CD4-positive, alpha-beta T cell treated with Interleukin-4 for 4 hours (primary cell): ENCODE measurements at regions not wholly inside any gene's neighbourhood (a gene's known extent, or its start where the extent isn't known, plus 50 kb on each side); places are given as distances from the start of the nearest gene placed in this dataset.
"Not testable (repeated sequence)": the region's sequence is repeated elsewhere in the genome, so short reads cannot be mapped to it uniquely, and the experiment has no call there.

Experiments used
- DNase-seq: peaks from one replicate; pipeline ENCODE4 v3.0.0-alpha.2; 2020

- DNase-seq, result not testable (repeated sequence)
Measured at GRCh38 chr3:153559366-153559765, 397.3 kb downstream of the RAP2B start.

- no peak for DNase-seq
Measured at GRCh38 chr3:153567011-153567410, 405.0 kb downstream of the RAP2B start.

GRCh38 chr3:153567556-153567955, 405.5 kb downstream of the RAP2B start:
- no peak for DNase-seq

GRCh38 chr3:153570481-153570880, 408.5 kb downstream of the RAP2B start:
- not testable (repeated sequence) for DNase-seq

- DNase-seq, result no peak
Measured at GRCh38 chr3:153572165-153572564, 410.1 kb downstream of the RAP2B start.

- no peak for DNase-seq
Measured at GRCh38 chr3:153572654-153573053, 410.6 kb downstream of the RAP2B start.

- no peak for DNase-seq
Measured at GRCh38 chr3:153573481-153573880, 411.5 kb downstream of the RAP2B start.

- DNase-seq, result no peak
Measured at GRCh38 chr3:153574445-153574844, 412.4 kb downstream of the RAP2B start.

GRCh38 chr3:153577059-153577736, 415.2 kb downstream of the RAP2B start:
- no peak for DNase-seq

GRCh38 chr3:153578046-153578445, 416.0 kb downstream of the RAP2B start:
- DNase-seq, result no peak

GRCh38 chr3:153590051-153590450, 428.0 kb downstream of the RAP2B start:
- DNase-seq, result no peak

- DNase-seq, result no peak
Measured at GRCh38 chr3:153591561-153592245, 429.7 kb downstream of the RAP2B start.

- DNase-seq, result peak; percentile 10
Measured at GRCh38 chr3:153595186-153595815, 433.3 kb downstream of the RAP2B start.

- DNase-seq, result no peak
Measured at GRCh38 chr3:153596401-153596800, 434.4 kb downstream of the RAP2B start.

GRCh38 chr3:153599685-153600084, 437.7 kb downstream of the RAP2B start:
- DNase-seq, result no peak

GRCh38 chr3:153600896-153601295, 438.9 kb downstream of the RAP2B start:
- DNase-seq, result no peak

- DNase-seq, result no peak
Measured at GRCh38 chr3:153601374-153601853, 439.4 kb downstream of the RAP2B start.

- no peak for DNase-seq
Measured at GRCh38 chr3:153602801-153603200, 440.8 kb downstream of the RAP2B start.

GRCh38 chr3:153614140-153614539, 452.1 kb downstream of the RAP2B start:
- DNase-seq, result no peak

GRCh38 chr3:153614563-153614962, 452.5 kb downstream of the RAP2B start:
- no peak for DNase-seq

GRCh38 chr3:153615863-153616262, 453.8 kb downstream of the RAP2B start:
- DNase-seq, result no peak

- DNase-seq, result no peak
Measured at GRCh38 chr3:153617463-153617862, 455.4 kb downstream of the RAP2B start.

GRCh38 chr3:153618176-153618575, 456.1 kb downstream of the RAP2B start:
- DNase-seq, result no peak

GRCh38 chr3:153619268-153619667, 457.2 kb downstream of the RAP2B start:
- DNase-seq, result no peak
